ENCODE measurements at regions not wholly inside any gene's neighbourhood (a gene's known extent, or its start where the extent isn't known, plus 50 kb on each side); places are given as distances from the start of the nearest gene placed in this dataset.
A peak's percentile ranks its signal among the peaks of the same experiment; 100 is the strongest.

DNA sequence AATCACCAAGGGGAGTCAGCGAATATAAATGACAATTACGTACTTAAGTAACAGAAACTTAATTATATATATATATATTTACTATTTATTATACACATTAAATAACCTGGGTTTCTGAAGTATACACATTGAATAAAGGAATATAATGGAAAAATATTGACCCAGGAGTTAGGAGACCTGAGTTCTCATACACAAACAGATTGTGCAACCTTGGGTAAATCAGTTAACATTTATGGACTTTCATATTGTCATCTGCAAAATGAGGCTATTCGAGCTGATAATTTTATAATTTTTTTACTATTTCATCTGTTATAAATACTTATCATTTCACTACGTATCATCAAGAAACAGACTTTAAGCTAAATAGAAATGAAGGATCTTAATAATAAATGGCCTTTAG lies 75.1 kb upstream of the SRRM3 start:
- TF ChIP-seq TAF1 (IDR thresholded peaks at IDR 0.05; ENCODE audit: low read depth): no peak
- TF ChIP-seq, protein P1, sequence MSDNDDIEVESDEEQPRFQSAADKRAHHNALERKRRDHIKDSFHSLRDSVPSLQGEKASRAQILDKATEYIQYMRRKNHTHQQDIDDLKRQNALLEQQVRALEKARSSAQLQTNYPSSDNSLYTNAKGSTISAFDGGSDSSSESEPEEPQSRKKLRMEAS (IDR thresholded peaks at IDR 0.05): no peak
- TF ChIP-seq ZBTB7A (IDR thresholded peaks at IDR 0.05; ENCODE audit: low read depth): no peak
- TF ChIP-seq CEBPB (IDR thresholded peaks at IDR 0.05): no peak

GRCh38 chr7:76129366-76129765 lies 72.3 kb upstream of the SRRM3 start:
- TF ChIP-seq, protein P2, sequence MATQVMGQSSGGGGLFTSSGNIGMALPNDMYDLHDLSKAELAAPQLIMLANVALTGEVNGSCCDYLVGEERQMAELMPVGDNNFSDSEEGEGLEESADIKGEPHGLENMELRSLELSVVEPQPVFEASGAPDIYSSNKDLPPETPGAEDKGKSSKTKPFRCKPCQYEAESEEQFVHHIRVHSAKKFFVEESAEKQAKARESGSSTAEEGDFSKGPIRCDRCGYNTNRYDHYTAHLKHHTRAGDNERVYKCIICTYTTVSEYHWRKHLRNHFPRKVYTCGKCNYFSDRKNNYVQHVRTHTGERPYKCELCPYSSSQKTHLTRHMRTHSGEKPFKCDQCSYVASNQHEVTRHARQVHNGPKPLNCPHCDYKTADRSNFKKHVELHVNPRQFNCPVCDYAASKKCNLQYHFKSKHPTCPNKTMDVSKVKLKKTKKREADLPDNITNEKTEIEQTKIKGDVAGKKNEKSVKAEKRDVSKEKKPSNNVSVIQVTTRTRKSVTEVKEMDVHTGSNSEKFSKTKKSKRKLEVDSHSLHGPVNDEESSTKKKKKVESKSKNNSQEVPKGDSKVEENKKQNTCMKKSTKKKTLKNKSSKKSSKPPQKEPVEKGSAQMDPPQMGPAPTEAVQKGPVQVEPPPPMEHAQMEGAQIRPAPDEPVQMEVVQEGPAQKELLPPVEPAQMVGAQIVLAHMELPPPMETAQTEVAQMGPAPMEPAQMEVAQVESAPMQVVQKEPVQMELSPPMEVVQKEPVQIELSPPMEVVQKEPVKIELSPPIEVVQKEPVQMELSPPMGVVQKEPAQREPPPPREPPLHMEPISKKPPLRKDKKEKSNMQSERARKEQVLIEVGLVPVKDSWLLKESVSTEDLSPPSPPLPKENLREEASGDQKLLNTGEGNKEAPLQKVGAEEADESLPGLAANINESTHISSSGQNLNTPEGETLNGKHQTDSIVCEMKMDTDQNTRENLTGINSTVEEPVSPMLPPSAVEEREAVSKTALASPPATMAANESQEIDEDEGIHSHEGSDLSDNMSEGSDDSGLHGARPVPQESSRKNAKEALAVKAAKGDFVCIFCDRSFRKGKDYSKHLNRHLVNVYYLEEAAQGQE (IDR thresholded peaks at IDR 0.05; ENCODE audit: low read depth): no peak

GRCh38 chr7:76129836-76130235 lies 71.9 kb upstream of the SRRM3 start:
- TF ChIP-seq, protein P1 (IDR thresholded peaks at IDR 0.05): no peak
- TF ChIP-seq TCF12 (IDR thresholded peaks at IDR 0.05; ENCODE audit: low read depth) (no peak), TEAD4 (IDR thresholded peaks at IDR 0.05) (no peak), EP300 (IDR thresholded peaks at IDR 0.05; ENCODE audit: borderline replicate concordance) (no peak), CREB1 (IDR thresholded peaks at IDR 0.05; ENCODE audit: low read depth) (no peak), CEBPB (IDR thresholded peaks at IDR 0.05) (no peak), RAD21 (IDR thresholded peaks at IDR 0.05; ENCODE audit: low read depth) (no peak), NFIC (IDR thresholded peaks at IDR 0.05) (no peak), EGR1 (IDR thresholded peaks at IDR 0.05) (no peak), ZBTB7A (IDR thresholded peaks at IDR 0.05; ENCODE audit: low read depth) (no peak), TAF1 (IDR thresholded peaks at IDR 0.05; ENCODE audit: low read depth) (no peak), YY1 (IDR thresholded peaks at IDR 0.05; ENCODE audit: low read depth) (no peak)
- TF ChIP-seq, protein P2 (IDR thresholded peaks at IDR 0.05; ENCODE audit: low read depth): no peak
- TF ChIP-seq, protein P3, sequence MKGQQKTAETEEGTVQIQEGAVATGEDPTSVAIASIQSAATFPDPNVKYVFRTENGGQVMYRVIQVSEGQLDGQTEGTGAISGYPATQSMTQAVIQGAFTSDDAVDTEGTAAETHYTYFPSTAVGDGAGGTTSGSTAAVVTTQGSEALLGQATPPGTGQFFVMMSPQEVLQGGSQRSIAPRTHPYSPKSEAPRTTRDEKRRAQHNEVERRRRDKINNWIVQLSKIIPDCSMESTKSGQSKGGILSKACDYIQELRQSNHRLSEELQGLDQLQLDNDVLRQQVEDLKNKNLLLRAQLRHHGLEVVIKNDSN (IDR thresholded peaks at IDR 0.05): no peak

DNA sequence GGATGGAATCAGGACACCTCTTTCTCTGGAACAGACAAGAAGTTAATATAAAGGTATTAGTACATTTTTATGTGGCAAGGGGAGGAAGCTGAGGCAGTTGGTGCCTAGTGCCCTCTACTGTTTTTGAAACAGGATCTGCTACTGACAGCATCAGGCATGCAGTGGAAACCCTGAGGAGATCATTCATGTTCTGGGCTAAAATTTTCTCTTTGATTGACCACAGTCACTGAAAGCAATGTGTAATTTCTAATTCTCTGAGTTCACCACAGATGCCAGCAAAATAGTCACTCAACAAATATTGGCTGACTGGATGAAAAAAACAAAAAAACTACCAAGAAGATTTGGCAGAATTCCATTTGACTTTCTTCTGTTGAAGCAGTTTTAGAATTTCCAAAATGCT lies 71.0 kb upstream of the SRRM3 start:
- TF ChIP-seq RAD21 (IDR thresholded peaks at IDR 0.05; ENCODE audit: low read depth): peak; percentile 85

GRCh38 chr7:76133164-76133775 lies 68.4 kb upstream of the SRRM3 start:
- TF ChIP-seq RAD21 (IDR thresholded peaks at IDR 0.05; ENCODE audit: low read depth): no peak

DNA sequence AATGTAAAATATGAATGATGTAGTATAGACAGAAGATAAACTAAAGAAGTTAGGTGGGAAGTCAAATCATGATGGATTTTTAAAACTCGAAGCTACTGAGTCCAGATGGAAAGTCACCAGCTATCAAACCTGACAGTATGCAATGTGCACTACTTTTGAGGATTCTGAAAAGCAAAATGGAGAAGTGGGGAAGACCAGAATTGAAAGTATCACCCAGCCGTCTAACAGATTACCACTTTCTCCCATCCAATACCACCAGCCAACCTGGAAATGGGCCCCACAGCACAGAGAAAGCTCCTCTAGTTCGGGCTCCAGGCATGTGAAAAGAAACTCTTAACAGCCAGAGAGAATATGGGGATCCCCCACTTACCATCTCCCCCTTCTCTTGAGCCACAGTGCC lies 67.9 kb upstream of the SRRM3 start:
- TF ChIP-seq CREB1 (IDR thresholded peaks at IDR 0.05; ENCODE audit: low read depth) (no peak), EP300 (IDR thresholded peaks at IDR 0.05; ENCODE audit: borderline replicate concordance) (no peak), TEAD4 (IDR thresholded peaks at IDR 0.05) (no peak)

GRCh38 chr7:76139670-76140069 lies 62.0 kb upstream of the SRRM3 start:
- TF ChIP-seq YY1 (IDR thresholded peaks at IDR 0.05; ENCODE audit: low read depth): no peak
- TF ChIP-seq, protein P2 (IDR thresholded peaks at IDR 0.05; ENCODE audit: low read depth): no peak
- TF ChIP-seq TAF1 (IDR thresholded peaks at IDR 0.05; ENCODE audit: low read depth): no peak
- TF ChIP-seq FOXM1 (IDR thresholded peaks at IDR 0.05; ENCODE audit: borderline replicate concordance, low read depth): no peak
- TF ChIP-seq ZBTB7A (IDR thresholded peaks at IDR 0.05; ENCODE audit: low read depth): no peak
- no peak for TF ChIP-seq TCF12 (IDR thresholded peaks at IDR 0.05; ENCODE audit: low read depth)
- TF ChIP-seq, protein P1 (IDR thresholded peaks at IDR 0.05): no peak
- no peak for TF ChIP-seq TEAD4 (IDR thresholded peaks at IDR 0.05)
- TF ChIP-seq, protein P3 (IDR thresholded peaks at IDR 0.05): no peak
- no peak for TF ChIP-seq RAD21 (IDR thresholded peaks at IDR 0.05; ENCODE audit: low read depth)
- no peak for TF ChIP-seq NFIC (IDR thresholded peaks at IDR 0.05)
- no peak for TF ChIP-seq CREB1 (IDR thresholded peaks at IDR 0.05; ENCODE audit: low read depth)
- no peak for TF ChIP-seq EP300 (IDR thresholded peaks at IDR 0.05; ENCODE audit: borderline replicate concordance)
- no peak for TF ChIP-seq EGR1 (IDR thresholded peaks at IDR 0.05)
- no peak for TF ChIP-seq CEBPB (IDR thresholded peaks at IDR 0.05)

All from Ishikawa (cell line).